ENCODE measurements at regions not wholly inside any gene's neighbourhood (a gene's known extent, or its start where the extent isn't known, plus 50 kb on each side); places are given as distances from the start of the nearest gene placed in this dataset.

DNA sequence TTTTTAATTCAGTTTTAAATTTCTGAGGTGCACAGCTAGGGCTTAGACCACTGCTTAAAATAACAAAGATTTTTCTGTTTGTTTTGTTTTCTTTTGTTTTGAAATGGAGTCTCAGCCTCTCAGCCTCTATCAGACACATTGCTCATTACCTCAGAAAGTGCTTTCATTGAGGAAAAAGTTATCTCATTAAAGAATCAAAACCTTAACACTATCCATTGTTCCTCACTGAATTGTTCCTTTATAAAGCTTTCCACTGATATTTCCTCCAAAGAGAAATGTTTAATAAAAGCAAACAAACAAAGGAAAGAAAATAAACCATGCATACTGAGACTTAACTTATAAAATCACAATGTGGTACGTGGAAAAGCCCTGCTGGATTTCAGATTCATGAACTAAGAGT is 63.8 kb downstream of the SIPA1L2 start:
- no peaks in the 10 kb centered on the region for H3K36me3 Mint-ChIP-seq (ENCODE audit: low read depth)
- H3K9me3 Mint-ChIP-seq: no peaks in the 10 kb centered on the region
- H3K4me1 Mint-ChIP-seq (ENCODE audit: low read depth): no peaks in the 10 kb centered on the region
- no peak overlapping the region for H3K27ac Mint-ChIP-seq
- H3K4me3 Mint-ChIP-seq: no peak overlapping the region
- H3K27me3 Mint-ChIP-seq (ENCODE audit: low read depth): peaks cover 5% of the 10 kb centered on the region
- DNase-seq (ENCODE audit: low spot score): no peak

DNA sequence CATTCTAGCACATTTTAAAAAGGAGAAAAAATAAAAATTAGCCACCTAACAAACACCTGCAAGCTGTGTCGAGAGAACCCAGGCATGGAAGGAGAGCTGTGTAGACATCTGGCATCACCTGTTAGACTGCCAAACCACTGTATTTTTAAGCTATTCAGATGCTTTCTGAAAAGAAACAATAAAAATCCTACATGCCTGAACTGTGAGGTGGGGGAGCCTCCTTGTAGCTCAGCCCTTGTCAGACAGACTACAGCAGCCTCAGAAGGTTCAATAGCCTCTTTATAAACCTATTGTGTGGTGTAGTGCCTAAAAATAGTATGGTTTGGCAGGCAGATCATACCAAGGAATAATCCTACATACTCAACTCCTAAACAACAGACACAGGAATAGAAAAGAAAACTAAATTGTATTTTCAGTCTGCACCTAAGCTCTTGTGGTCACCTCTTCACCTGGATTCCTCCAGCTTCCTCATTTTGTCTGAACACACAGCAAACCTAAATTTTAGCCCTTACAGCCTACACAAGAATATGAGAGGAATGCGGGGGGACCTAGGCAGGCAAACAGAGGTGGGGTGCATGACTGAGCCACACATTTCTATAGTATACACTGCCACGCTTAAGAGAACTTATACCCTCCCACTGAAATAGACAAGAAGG is 67.0 kb downstream of the SIPA1L2 start:
- Mint-ChIP-seq H3K27ac (no peak overlapping the region), H3K27me3 (ENCODE audit: low read depth) (peaks cover 5% of the 10 kb centered on the region), H3K36me3 (ENCODE audit: low read depth) (no peaks in the 10 kb centered on the region), H3K4me1 (ENCODE audit: low read depth) (no peaks in the 10 kb centered on the region), H3K9me3 (no peaks in the 10 kb centered on the region), H3K4me3 (no peak overlapping the region)
- no peak for DNase-seq (ENCODE audit: low spot score)

DNA sequence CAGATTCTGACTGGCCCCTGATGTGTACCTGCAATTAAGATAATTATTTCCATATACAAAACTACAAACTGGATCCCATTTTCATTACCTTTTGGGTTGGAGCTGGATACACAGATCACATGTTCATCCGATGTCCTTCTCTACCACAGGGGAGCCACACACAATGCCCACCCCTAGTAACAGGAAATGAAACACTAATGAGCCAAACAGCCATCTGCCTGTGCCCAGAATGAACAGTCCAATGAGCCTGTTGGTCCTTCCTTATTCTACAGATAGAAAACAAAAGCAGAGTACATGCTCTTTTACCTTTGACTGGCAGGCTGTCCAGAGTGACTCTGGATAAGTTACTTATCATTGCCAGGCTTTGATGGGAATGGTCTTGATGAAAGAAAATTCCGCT is 68.6 kb downstream of the SIPA1L2 start:
- Mint-ChIP-seq H3K36me3 (ENCODE audit: low read depth) (no peaks in the 10 kb centered on the region), H3K4me1 (ENCODE audit: low read depth) (no peaks in the 10 kb centered on the region), H3K27me3 (ENCODE audit: low read depth) (peaks cover 7% of the 10 kb centered on the region), H3K4me3 (no peak overlapping the region), H3K27ac (no peak overlapping the region), H3K9me3 (no peaks in the 10 kb centered on the region)
- DNase-seq (ENCODE audit: low spot score): no peak

DNA sequence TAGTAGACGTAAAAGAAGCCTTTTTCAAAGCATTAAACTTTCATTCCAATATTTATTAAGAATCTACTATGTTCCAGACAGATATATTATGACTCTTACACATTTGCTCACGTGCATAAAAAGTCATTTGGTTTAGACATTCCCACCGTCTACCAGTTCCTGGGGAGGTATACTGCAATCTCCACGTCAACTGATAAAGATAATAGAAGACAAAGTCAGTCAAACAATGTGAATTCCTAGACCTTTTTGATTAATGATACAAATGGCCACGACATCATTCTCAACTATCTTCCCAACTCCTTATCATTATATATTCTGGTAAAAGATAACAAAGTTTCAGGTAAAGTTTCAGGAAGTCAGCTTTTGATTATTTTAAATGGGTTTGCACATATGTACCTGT is 69.0 kb downstream of the SIPA1L2 start:
- Mint-ChIP-seq H3K9me3 (no peaks in the 10 kb centered on the region), H3K27me3 (ENCODE audit: low read depth) (peaks cover 8% of the 10 kb centered on the region), H3K36me3 (ENCODE audit: low read depth) (no peaks in the 10 kb centered on the region), H3K4me3 (no peak overlapping the region), H3K4me1 (ENCODE audit: low read depth) (no peaks in the 10 kb centered on the region), H3K27ac (no peak overlapping the region)
- DNase-seq (ENCODE audit: low spot score): no peak

DNA sequence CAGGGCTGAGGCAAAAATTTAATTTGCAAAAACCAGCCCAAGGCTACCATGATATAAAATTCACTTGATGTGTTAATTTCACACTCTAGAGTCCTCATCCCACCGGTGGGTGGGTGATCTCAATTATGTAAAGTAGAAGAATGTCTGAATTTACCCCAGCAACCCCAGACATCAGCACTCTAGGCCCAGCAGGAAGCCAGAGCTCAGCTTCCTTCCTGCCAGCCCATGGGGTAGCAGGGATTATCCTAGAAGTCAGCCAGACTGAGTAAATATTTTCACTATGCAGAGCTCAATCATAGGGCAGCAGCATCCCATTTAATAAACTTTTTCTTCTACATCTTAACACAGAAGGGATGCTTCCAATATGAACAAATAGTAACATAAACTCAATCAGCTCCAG is 71.0 kb downstream of the SIPA1L2 start:
- no peaks in the 10 kb centered on the region for H3K36me3 Mint-ChIP-seq (ENCODE audit: low read depth)
- H3K9me3 Mint-ChIP-seq: no peaks in the 10 kb centered on the region
- no peak overlapping the region for H3K4me3 Mint-ChIP-seq
- H3K27ac Mint-ChIP-seq: no peak overlapping the region
- peaks cover 9% of the 10 kb centered on the region for H3K27me3 Mint-ChIP-seq (ENCODE audit: low read depth)
- no peaks in the 10 kb centered on the region for H3K4me1 Mint-ChIP-seq (ENCODE audit: low read depth)
- DNase-seq (ENCODE audit: low spot score): no peak

DNA sequence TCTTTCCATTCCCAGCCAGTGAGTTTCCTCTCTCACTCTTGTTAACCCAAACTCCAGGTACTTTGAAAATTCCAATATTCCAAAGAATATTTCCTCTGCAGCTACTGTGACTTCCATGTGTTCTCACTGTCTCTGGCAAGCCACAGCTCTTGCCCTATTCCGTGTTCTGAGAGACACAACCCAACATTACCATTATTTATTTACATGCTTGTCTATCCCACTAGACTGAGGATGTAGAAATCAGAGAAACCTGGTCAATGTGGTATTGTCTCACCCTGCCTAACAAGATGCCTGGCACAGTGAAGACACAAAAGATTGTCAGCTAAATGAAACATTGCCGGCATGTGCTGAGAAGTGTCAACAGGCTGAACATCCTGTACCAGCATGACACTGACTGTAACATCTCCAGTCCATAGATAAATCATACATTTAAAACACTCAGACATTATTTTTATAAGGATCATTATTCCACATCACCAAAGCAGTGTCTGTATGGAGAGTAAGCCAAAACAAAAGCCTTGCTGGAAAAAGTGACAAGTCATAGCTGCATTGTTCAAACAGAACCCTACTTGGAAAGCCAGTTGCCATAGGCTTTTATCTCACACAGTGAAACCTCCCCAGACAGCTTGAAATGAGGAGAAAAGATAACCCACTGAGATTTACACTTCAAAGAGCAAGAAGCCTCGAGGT is 72.3 kb downstream of the SIPA1L2 start:
- Mint-ChIP-seq H3K27me3 (ENCODE audit: low read depth) (peaks cover 9% of the 10 kb centered on the region), H3K4me3 (no peak overlapping the region), H3K9me3 (no peaks in the 10 kb centered on the region), H3K4me1 (ENCODE audit: low read depth) (no peaks in the 10 kb centered on the region), H3K36me3 (ENCODE audit: low read depth) (no peaks in the 10 kb centered on the region), H3K27ac (no peak overlapping the region)
- DNase-seq (ENCODE audit: low spot score): no peak

DNA sequence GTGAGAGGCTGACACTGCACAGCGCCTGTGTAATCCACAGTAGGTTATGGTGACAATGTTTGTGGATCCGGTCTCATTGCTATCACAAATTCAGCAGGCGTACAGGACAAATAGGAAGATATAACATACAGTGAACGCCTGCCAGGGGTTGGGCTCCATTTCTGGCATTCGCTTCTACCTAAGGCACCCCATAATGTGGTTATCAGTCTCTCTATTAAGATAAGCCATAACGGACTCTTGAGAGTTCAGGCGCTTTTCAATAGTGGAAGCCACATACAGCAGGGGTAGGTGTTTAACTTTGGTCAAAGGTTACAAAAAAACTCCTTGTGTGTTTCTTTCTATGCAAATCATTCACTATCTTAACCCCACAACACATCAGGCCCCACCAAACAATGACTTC is 72.8 kb downstream of the SIPA1L2 start:
- Mint-ChIP-seq H3K9me3 (no peaks in the 10 kb centered on the region), H3K4me1 (ENCODE audit: low read depth) (no peaks in the 10 kb centered on the region), H3K27ac (no peak overlapping the region), H3K27me3 (ENCODE audit: low read depth) (peaks cover 9% of the 10 kb centered on the region), H3K4me3 (no peak overlapping the region), H3K36me3 (ENCODE audit: low read depth) (no peaks in the 10 kb centered on the region)
- DNase-seq (ENCODE audit: low spot score): no peak

DNA sequence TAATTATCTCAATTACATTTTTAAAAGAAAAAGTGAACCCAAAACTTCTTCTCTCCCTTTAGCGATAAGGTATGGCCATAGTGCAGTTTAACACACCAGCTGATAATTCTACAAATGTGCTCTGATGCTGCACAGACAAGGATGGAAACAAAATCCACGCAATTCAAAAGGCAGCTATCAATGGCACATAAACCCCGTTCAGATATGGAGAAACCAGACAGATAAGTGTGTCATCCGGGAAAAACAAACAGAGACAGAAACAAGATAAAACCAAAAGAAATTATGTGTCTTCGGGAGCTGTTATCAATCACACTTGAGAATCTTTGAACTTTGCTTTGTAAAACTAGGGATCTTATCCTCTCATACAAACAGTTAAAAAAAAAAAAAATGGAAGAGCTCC is 73.6 kb downstream of the SIPA1L2 start:
- no peaks in the 10 kb centered on the region for H3K9me3 Mint-ChIP-seq
- H3K4me1 Mint-ChIP-seq (ENCODE audit: low read depth): no peaks in the 10 kb centered on the region
- no peaks in the 10 kb centered on the region for H3K36me3 Mint-ChIP-seq (ENCODE audit: low read depth)
- DNase-seq (ENCODE audit: low spot score): no peak
- peaks cover 9% of the 10 kb centered on the region for H3K27me3 Mint-ChIP-seq (ENCODE audit: low read depth)
- H3K4me3 Mint-ChIP-seq: no peak overlapping the region
- H3K27ac Mint-ChIP-seq: no peak overlapping the region

DNA sequence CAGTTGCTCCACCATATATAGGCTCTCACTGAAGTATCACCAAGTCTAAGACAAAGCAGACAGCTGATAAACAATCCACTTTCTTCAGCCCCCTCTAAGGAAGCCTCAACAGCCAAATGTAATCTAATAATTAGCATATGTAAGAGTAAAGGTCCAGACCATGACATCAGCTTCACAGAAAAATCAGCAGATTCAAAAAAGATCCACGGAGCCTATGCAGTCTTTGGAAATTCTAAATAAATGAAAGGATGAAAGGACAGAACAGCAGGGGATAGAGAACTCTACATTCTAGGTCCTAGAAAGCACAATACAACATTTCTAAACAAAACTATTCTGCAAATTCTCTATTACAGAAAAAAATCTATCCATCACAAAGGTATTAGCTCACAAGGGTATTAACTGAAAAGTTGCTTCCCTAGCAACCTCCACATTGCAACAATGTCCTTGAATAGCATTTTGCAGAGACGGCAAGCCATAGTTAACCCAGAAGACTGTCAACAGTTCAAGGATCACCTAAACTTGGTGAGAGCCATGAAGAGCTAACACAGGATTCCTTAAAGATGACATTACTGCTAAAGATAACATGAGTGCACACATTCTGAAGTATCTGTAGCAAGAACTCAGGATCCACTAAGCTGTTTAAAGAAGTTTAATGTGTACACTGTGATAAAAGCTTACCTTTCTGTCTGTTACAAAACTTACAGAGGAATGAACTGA is 74.3 kb downstream of the SIPA1L2 start:
- Mint-ChIP-seq H3K27ac (no peak overlapping the region), H3K9me3 (no peaks in the 10 kb centered on the region), H3K4me3 (no peak overlapping the region), H3K4me1 (ENCODE audit: low read depth) (no peaks in the 10 kb centered on the region), H3K27me3 (ENCODE audit: low read depth) (peaks cover 12% of the 10 kb centered on the region), H3K36me3 (ENCODE audit: low read depth) (no peaks in the 10 kb centered on the region)
- DNase-seq (ENCODE audit: low spot score): no peak

DNA sequence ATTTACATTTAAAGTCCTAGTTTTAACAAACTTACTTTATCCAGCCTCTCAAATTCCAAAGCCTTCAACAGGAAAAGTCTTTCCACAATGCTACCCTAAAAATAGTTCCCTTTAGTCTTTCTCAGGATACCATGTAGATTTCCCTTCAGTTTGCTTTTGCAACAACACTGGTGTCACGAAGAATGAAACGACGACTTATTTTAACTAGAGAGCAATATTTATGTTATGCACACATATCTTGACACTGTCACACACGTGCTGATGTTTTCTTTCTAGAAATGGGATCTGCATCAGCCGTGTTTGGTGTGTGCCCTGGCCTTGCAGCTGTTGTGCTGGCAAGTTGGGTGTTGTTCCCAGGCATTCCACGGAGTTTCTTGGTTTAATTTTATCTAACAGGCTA is 75.5 kb downstream of the SIPA1L2 start:
- H3K36me3 Mint-ChIP-seq (ENCODE audit: low read depth): no peaks in the 10 kb centered on the region
- DNase-seq (ENCODE audit: low spot score): no peak
- peaks cover 12% of the 10 kb centered on the region for H3K27me3 Mint-ChIP-seq (ENCODE audit: low read depth)
- no peaks in the 10 kb centered on the region for H3K4me1 Mint-ChIP-seq (ENCODE audit: low read depth)
- H3K27ac Mint-ChIP-seq: no peak overlapping the region
- no peaks in the 10 kb centered on the region for H3K9me3 Mint-ChIP-seq
- no peak overlapping the region for H3K4me3 Mint-ChIP-seq

DNA sequence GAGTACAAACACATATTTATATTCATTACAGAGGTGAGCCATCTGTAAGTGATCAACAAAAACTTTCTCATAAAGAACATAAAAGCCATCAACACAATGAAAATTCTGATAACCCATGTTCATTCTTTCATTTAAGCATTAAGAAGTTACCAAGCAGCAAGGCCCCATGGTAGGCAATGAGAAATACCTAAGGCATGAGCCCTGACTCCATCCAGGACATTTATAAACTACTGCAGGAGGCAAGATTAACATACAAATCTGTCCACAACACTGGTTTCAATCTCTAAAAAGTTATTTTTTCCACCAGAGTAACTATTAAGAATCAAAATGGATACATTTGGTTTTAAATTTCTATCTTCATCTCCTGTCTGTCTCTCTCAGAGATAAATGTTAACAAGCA is 76.1 kb downstream of the SIPA1L2 start:
- Mint-ChIP-seq H3K27ac (no peak overlapping the region), H3K9me3 (no peaks in the 10 kb centered on the region), H3K4me1 (ENCODE audit: low read depth) (no peaks in the 10 kb centered on the region), H3K36me3 (ENCODE audit: low read depth) (no peaks in the 10 kb centered on the region), H3K4me3 (no peak overlapping the region), H3K27me3 (ENCODE audit: low read depth) (peaks cover 16% of the 10 kb centered on the region)
- DNase-seq (ENCODE audit: low spot score): no peak

DNA sequence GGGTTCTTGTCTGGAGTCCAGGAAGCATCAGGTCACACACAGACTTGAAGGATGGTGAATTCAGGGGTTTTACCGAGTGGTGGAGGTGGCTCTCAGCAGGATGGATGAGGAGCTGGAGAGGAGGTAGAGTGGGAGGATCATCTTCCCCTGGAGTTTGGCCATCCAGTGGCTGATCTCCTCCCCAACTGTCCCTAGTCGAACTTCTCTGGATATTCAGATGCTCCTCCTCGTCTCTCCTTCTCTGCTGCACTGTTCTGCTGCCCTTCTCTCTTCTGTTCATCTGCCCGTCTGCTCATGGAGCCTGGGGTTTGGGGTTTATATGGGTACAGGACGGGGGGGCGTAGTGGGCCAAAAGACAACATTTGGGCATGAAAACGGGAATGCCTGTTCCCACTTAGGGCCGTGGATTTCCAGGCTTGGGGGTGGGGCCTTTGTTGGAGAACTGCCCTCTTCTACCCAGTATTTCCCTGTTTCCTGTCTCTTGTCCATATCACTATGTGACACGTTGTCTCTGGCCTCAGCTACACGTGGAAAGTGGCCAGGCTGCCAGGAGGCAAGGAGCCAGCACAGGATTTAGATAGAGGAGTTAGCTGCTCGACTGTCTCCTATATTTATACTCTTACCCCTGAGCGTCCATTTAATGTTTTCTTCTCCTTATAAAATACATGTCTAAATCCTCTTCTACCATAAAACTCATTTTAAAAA is 76.7 kb downstream of the SIPA1L2 start:
- Mint-ChIP-seq H3K27ac (no peak overlapping the region), H3K27me3 (ENCODE audit: low read depth) (peaks cover 16% of the 10 kb centered on the region), H3K36me3 (ENCODE audit: low read depth) (no peaks in the 10 kb centered on the region), H3K9me3 (no peaks in the 10 kb centered on the region), H3K4me3 (no peak overlapping the region), H3K4me1 (ENCODE audit: low read depth) (no peaks in the 10 kb centered on the region)
- DNase-seq (ENCODE audit: low spot score): no peak

DNA sequence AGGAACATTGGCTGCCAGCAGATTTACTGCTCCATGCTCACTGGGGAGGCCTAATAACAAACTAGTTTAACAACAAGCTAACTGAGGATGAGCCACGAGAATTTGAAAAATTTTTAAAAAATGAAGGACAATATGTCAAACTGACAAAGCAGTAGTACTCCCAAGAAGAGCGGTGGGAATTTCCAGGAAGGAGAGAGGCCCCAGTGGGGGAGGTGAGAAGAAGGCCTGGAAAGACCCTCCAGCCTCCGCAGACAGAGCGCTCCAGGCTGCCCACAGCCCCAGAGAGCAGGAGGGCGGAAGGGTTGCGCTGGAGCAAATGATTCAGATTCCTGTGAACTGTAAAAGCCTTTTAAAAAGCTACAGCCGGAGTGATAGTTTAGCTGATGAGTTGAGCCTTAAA is 78.5 kb downstream of the SIPA1L2 start:
- H3K4me3 Mint-ChIP-seq: no peak overlapping the region

DNA sequence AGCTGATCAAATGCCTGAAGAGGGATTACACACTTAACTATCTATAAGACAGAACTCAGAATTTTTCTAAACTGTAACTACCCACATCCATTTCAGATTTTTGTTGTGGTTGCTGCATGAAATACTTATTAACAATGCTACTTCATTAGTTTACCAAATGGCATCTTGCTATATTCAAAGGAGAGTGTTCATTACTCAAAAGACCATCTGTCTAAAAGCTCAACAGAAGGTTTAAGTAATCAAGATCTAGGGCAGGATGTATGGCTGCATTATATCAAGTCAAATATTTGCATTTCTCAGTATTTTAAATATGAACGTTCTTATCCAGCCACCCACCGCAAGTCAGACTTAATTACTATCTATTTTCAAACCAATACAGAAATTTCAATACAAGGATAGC is 79.9 kb downstream of the SIPA1L2 start:
- Mint-ChIP-seq H3K27me3 (ENCODE audit: low read depth) (peaks cover 12% of the 10 kb centered on the region), H3K9me3 (no peaks in the 10 kb centered on the region), H3K4me3 (no peak overlapping the region), H3K36me3 (ENCODE audit: low read depth) (no peaks in the 10 kb centered on the region), H3K27ac (no peak overlapping the region), H3K4me1 (ENCODE audit: low read depth) (no peaks in the 10 kb centered on the region)
- no peak for DNase-seq (ENCODE audit: low spot score)

More for the DNA sequence above, 78.5 kb downstream of the SIPA1L2 start:
- Mint-ChIP-seq H3K27ac (no peak overlapping the region), H3K27me3 (ENCODE audit: low read depth) (peaks cover 14% of the 10 kb centered on the region), H3K4me1 (ENCODE audit: low read depth) (no peaks in the 10 kb centered on the region), H3K9me3 (no peaks in the 10 kb centered on the region), H3K36me3 (ENCODE audit: low read depth) (no peaks in the 10 kb centered on the region)
- DNase-seq (ENCODE audit: low spot score): no peak

Data from T-helper 2 cell treated with Interferon-gamma antibody and Interleukin-4, amounts not matched to agents 5 μg/mL and 100 μg/mL, for 36 hours (primary cell).